ENCODE measurements at regions not wholly inside any gene's neighbourhood (a gene's known extent, or its start where the extent isn't known, plus 50 kb on each side); places are given as distances from the start of the nearest gene placed in this dataset.

DNA sequence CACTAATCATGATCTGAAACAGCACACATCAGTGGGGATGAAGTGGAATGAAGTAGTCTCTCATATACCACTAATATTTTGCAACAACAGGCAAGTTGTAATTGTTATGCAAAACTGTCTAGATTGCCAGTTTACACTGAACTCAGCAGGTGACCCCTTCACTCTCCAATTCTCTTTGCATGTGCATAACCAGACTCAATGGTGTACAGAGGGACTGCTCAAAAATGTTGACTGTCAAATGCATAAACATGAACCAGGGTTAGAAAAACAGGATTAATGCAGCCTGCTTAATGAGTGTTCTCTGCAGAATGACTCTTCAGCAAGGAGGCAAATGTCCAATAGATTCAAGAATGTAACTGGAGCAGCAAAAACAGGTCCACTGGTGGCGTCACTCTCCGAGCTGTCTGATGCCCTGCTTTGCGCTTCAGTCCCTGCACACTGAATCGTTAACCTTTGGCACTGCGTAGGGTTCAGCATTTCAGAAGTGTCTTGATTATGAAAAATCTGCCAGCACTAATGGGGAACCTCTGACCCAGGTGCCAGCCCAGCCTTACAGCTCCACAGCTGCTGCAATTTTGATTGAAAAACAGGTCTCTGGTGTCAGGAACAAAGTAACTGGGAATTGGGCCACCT is 209.3 kb downstream of the TDRD15 start:
- H2AFZ ChIP-seq (ENCODE audit: low read length), result no peak overlapping the region
- in situ Hi-C loops (cut with HindIII; ENCODE audit: extremely low pct_ligation_motif_present, low pct_unique_long_range_greater_than_20kb) (no loop called here), intact Hi-C loops (cut with micrococcal nuclease; ENCODE audit: unreplicated experiment) (no loop called here)
- BruUV-seq (replicated peaks), result no TSS peak
- no peaks in the 10 kb centered on the region for H3K79me2 ChIP-seq (ENCODE audit: insufficient read depth, low read length)
- TF ChIP-seq MAF1 (CRISPR knock-in tag; IDR thresholded peaks at IDR 0.05; ENCODE audit: borderline replicate concordance) (no peak), HCFC1 (IDR thresholded peaks at IDR 0.05; ENCODE audit: low read depth, low read length) (no peak), TARDBP (CRISPR knock-in tag; IDR thresholded peaks at IDR 0.05) (no peak)
- TF ChIP-seq, protein P1, sequence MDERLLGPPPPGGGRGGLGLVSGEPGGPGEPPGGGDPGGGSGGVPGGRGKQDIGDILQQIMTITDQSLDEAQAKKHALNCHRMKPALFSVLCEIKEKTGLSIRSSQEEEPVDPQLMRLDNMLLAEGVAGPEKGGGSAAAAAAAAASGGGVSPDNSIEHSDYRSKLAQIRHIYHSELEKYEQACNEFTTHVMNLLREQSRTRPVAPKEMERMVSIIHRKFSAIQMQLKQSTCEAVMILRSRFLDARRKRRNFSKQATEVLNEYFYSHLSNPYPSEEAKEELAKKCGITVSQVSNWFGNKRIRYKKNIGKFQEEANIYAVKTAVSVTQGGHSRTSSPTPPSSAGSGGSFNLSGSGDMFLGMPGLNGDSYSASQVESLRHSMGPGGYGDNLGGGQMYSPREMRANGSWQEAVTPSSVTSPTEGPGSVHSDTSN (CRISPR knock-in tag; IDR thresholded peaks at IDR 0.05), result no peak
- 20% methylated on average over 5 of the region's 5 CpGs for WGBS (ENCODE audit: low lambda C conversion rate)
- FAIRE-seq, result no peak
- 0 out of 2 replicates have a peak, but pooled peaks cover 6% of the 10 kb centered on the region for H3K9me3 ChIP-seq (ENCODE audit: low read length)
- H3K4me3 ChIP-seq (replicated peaks in 1 of 3; ENCODE audit: insufficient read depth in 1 of 3, low read depth in 2 of 3, low read length in 3 of 3), result no peak overlapping the region
- H3K36me3 ChIP-seq (replicated peaks in 1 of 2; ENCODE audit: control insufficient read depth in 1 of 2, insufficient read depth in 2 of 2, low read length in 2 of 2), result no peaks in the 10 kb centered on the region
- DNase-seq (ENCODE audit: low spot score), result no peak
- no peak overlapping the region for H3K4me2 ChIP-seq (ENCODE audit: low read depth, low read length)
- H4K20me1 ChIP-seq (ENCODE audit: insufficient read depth, low read length), result no peaks in the 10 kb centered on the region
- no peaks in the 10 kb centered on the region for H3K4me1 ChIP-seq (ENCODE audit: insufficient read depth, low read length)
- no peak overlapping the region for H3K27ac ChIP-seq (ENCODE audit: extremely low read length, insufficient read depth, low read length)
- CTCF ChIA-PET (ENCODE audit: low intra/inter-chr PET ratio, low total read pairs), result no interaction called here
- POLR2A ChIA-PET, result no interaction called here
- ATAC-seq, result no peak
- H3K27me3 ChIP-seq (ENCODE audit: control insufficient read depth in 1 of 2, insufficient read depth in 2 of 2, low read length in 2 of 2), result no peaks in the 10 kb centered on the region
- H3K9ac ChIP-seq (ENCODE audit: insufficient read depth, low read depth, low read length), result no peak overlapping the region

DNA sequence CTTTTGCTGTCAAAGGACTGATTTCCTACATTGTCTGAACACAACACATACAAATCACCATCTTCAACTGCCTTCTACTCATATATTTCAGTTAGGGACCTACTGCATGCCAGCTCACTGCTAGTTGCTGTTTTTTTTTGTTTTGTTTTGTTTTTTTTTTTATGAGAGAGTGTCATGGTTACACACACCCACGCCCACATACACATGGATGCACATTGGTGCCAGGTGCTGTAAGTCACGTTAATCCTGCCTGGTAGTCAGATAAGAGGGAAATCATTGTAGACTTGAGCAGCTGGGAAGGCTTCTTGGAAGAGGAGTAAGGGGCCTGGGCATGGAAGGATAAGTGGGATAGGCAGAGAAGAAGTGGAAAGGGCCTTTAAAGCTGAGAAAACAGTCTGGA is 209.9 kb downstream of the TDRD15 start:
- Histone ChIP-seq H3K36me3 (replicated peaks in 1 of 2; ENCODE audit: control insufficient read depth in 1 of 2, insufficient read depth in 2 of 2, low read length in 2 of 2) (no peaks in the 10 kb centered on the region), H3K4me3 (replicated peaks in 1 of 3; ENCODE audit: insufficient read depth in 1 of 3, low read depth in 2 of 3, low read length in 3 of 3) (no peak overlapping the region), H3K4me1 (ENCODE audit: insufficient read depth, low read length) (no peaks in the 10 kb centered on the region), H3K9me3 (ENCODE audit: low read length) (0 out of 2 replicates have a peak, but pooled peaks cover 6% of the 10 kb centered on the region), H3K27ac (ENCODE audit: extremely low read length, insufficient read depth, low read length) (no peak overlapping the region), H3K4me2 (ENCODE audit: low read depth, low read length) (no peak overlapping the region), H3K79me2 (ENCODE audit: insufficient read depth, low read length) (no peaks in the 10 kb centered on the region), H3K27me3 (ENCODE audit: control insufficient read depth in 1 of 2, insufficient read depth in 2 of 2, low read length in 2 of 2) (no peaks in the 10 kb centered on the region), H3K9ac (ENCODE audit: insufficient read depth, low read depth, low read length) (no peak overlapping the region), H4K20me1 (ENCODE audit: insufficient read depth, low read length) (no peaks in the 10 kb centered on the region), H2AFZ (ENCODE audit: low read length) (no peak overlapping the region)
- ChIA-PET CTCF (ENCODE audit: low intra/inter-chr PET ratio, low total read pairs) (no interaction called here), POLR2A (interaction anchor here (0.7 kb wide), 1 partner anchor 12 kb away, joined by 3 read pairs; no protein-coding TSS in a partner anchor)
- intact Hi-C loops (cut with micrococcal nuclease; ENCODE audit: unreplicated experiment) (no loop called here), in situ Hi-C loops (cut with HindIII; ENCODE audit: extremely low pct_ligation_motif_present, low pct_unique_long_range_greater_than_20kb) (no loop called here)
- ATAC-seq (no peak), DNase-seq (ENCODE audit: low spot score) (no peak), FAIRE-seq (no peak)
- 0% methylated on average over 2 of the region's 2 CpGs for WGBS (ENCODE audit: low lambda C conversion rate)
- no TSS peak for BruUV-seq (replicated peaks)
- no peak for TF ChIP-seq EZH2 (conservative IDR thresholded peaks at IDR 0.05; ENCODE audit: low read depth, low read length)
- no peak for TF ChIP-seq DPF2 (CRISPR knock-in tag; IDR thresholded peaks at IDR 0.05; ENCODE audit: borderline replicate concordance, low read depth)
- TF ChIP-seq, protein P2, sequence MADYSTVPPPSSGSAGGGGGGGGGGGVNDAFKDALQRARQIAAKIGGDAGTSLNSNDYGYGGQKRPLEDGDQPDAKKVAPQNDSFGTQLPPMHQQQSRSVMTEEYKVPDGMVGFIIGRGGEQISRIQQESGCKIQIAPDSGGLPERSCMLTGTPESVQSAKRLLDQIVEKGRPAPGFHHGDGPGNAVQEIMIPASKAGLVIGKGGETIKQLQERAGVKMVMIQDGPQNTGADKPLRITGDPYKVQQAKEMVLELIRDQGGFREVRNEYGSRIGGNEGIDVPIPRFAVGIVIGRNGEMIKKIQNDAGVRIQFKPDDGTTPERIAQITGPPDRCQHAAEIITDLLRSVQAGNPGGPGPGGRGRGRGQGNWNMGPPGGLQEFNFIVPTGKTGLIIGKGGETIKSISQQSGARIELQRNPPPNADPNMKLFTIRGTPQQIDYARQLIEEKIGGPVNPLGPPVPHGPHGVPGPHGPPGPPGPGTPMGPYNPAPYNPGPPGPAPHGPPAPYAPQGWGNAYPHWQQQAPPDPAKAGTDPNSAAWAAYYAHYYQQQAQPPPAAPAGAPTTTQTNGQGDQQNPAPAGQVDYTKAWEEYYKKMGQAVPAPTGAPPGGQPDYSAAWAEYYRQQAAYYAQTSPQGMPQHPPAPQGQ (CRISPR knock-in tag; IDR thresholded peaks at IDR 0.05; ENCODE audit: borderline replicate concordance), result no peak
- TF ChIP-seq NFE2L1 (CRISPR knock-in tag; IDR thresholded peaks at IDR 0.05; ENCODE audit: borderline replicate concordance), result no peak
- TF ChIP-seq ZNF773 (CRISPR knock-in tag; IDR thresholded peaks at IDR 0.05; ENCODE audit: borderline replicate concordance), result no peak
- TF ChIP-seq ZEB1 (IDR thresholded peaks at IDR 0.05; ENCODE audit: insufficient replicate concordance, low read depth), result no peak
- TF ChIP-seq, protein P3, sequence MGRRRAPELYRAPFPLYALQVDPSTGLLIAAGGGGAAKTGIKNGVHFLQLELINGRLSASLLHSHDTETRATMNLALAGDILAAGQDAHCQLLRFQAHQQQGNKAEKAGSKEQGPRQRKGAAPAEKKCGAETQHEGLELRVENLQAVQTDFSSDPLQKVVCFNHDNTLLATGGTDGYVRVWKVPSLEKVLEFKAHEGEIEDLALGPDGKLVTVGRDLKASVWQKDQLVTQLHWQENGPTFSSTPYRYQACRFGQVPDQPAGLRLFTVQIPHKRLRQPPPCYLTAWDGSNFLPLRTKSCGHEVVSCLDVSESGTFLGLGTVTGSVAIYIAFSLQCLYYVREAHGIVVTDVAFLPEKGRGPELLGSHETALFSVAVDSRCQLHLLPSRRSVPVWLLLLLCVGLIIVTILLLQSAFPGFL (CRISPR knock-in tag; IDR thresholded peaks at IDR 0.05), result no peak
- TF ChIP-seq MYC (CRISPR knock-in tag; IDR thresholded peaks at IDR 0.05; ENCODE audit: borderline replicate concordance), result no peak
- no peak for TF ChIP-seq ZNF431 (CRISPR knock-in tag; IDR thresholded peaks at IDR 0.05; ENCODE audit: borderline replicate concordance, low read depth)
- TF ChIP-seq RARA (CRISPR knock-in tag; IDR thresholded peaks at IDR 0.05), result no peak

All from HepG2 (cell line).